Naive B cell (primary cell): ENCODE measurements at regions not wholly inside any gene's neighbourhood (a gene's known extent, or its start where the extent isn't known, plus 50 kb on each side); places are given as distances from the start of the nearest gene placed in this dataset.
A peak's percentile ranks its signal among the peaks of the same experiment; 100 is the strongest.

Experiments
- ATAC-seq, 2 donors: fragments of 150-1000 bp; cut with Tn5 transposase; 2 replicates each; pipeline ENCODE4 v1.10.0; 2021; ENCODE audit warnings: low read depth in 2 of 2, mild to moderate bottlenecking in 2 of 2, moderate library complexity in 2 of 2
- DNase-seq: peaks from one replicate; pipeline ENCODE4 v3.0.0; 2022
- H3K27ac Mint-ChIP-seq, 6 donors: one replicate each; pipeline ENCODE4 v1.8.0; 2020 to 2022; ENCODE audit warnings: mild to moderate bottlenecking in 6 of 6, mixed read lengths in 6 of 6, moderate library complexity in 5 of 6, inconsistent platforms in 2 of 6
- H3K27me3 Mint-ChIP-seq, 3 donors: one replicate each; pipeline ENCODE4 v1.8.0; 2021 to 2022; ENCODE audit warnings: mixed read lengths in 3 of 3, mild to moderate bottlenecking in 1 of 3
- H3K36me3 Mint-ChIP-seq, 2 donors: one replicate each; pipeline ENCODE4 v1.8.0; 2020 to 2022; ENCODE audit warnings: mixed read lengths in 2 of 2, inconsistent platforms in 1 of 2, mild to moderate bottlenecking in 1 of 2
- H3K4me1 Mint-ChIP-seq, 3 donors: one replicate each; pipeline ENCODE4 v1.8.0; 2020 to 2022; ENCODE audit warnings: mixed read lengths in 3 of 3, inconsistent platforms in 1 of 3, mild to moderate bottlenecking in 1 of 3, moderate library complexity in 1 of 3
- H3K4me3 Mint-ChIP-seq, 8 donors: one replicate each; pipeline ENCODE4 v1.8.0; 2020 to 2022; ENCODE audit warnings: mild to moderate bottlenecking in 8 of 8, mixed read lengths in 8 of 8, moderate library complexity in 8 of 8, inconsistent platforms in 2 of 8
- H3K9me3 Mint-ChIP-seq, 7 donors: one replicate each; pipeline ENCODE4 v1.8.0; 2020 to 2022; ENCODE audit warnings: mixed read lengths in 7 of 7, mild to moderate bottlenecking in 5 of 7, inconsistent platforms in 2 of 7, moderate library complexity in 1 of 7

DNA sequence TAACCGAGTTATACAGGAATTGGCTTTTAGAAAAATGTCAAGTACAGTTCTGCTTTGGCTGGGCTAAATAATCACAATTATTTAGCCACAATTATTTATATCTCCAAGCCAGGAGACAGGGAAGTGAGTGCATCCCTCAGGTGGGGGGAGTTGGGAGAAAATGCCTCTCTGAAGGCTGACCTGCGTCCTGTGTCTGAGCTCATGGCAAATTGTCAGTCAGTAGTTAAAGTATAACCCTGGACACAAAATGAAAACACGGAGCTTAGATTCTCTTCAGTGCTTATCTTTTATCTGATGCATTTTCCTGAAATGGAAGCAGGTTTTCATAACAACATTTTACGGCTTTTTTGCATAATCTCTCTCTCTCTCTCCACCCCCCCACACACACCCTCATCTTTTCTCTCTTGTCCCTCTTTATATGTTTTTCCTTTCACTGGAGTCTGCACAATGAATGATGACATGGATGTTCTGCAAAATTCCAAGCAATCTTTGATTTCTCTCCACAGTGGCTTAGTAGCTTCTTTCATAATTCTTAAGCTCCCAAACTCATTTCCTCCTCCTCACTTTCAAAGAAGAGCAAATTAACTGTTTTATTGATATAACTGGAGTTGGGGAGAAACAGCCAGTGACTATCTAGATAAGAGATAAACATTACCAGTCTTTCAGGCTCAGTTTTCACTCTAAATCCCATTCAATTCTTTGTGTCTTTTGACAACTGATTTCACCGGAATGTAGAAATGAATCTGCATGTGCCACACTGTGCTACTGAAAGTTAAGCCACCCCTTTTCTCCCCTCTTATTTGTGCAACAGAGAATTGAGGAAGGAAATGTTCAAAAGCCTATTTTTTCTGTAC lies 521.4 kb upstream of the GHITM start:
- DNase-seq: no peak
- Mint-ChIP-seq H3K27me3 (no peaks in the 10 kb centered on the region), H3K4me1 (no peaks in the 10 kb centered on the region), H3K36me3 (no peaks in the 10 kb centered on the region), H3K4me3 (no peak overlapping the region), H3K9me3 (peaks cover 0 to 8% (median 2%) of the 10 kb centered on the region in 7 donors), H3K27ac (no peak overlapping the region)
- ATAC-seq: no peak

DNA sequence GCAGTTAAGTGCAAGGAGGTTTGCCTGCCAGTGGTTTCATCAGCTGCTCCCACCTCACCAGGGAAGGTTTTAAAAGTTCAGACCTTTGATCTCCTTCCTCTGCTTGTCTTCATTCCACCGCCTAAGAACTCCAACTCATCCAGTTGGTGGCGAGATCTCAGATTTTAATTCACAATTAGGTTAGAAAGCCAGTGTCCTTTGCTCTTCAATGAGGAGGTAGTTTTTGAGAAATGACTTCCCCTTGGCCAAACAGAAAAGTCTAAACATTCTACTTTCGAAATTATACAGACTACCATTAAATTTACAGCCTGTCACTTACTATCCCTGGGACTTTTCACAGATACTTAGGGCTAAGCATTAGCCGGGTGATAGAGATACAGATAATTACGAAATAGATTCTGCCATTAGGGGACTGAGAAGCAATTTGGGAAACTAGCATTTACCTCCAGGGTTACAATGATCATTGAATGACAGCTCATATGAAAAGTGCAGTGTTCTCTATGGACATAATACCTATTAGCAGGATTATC lies 513.4 kb upstream of the GHITM start:
- DNase-seq (no peak), ATAC-seq (no peak)
- Mint-ChIP-seq H3K4me3 (no peak overlapping the region), H3K36me3 (no peaks in the 10 kb centered on the region), H3K27ac (no peak overlapping the region), H3K27me3 (no peaks in the 10 kb centered on the region), H3K9me3 (peaks cover 0 to 11% (median 2%) of the 10 kb centered on the region in 7 donors), H3K4me1 (no peaks in the 10 kb centered on the region)

DNA sequence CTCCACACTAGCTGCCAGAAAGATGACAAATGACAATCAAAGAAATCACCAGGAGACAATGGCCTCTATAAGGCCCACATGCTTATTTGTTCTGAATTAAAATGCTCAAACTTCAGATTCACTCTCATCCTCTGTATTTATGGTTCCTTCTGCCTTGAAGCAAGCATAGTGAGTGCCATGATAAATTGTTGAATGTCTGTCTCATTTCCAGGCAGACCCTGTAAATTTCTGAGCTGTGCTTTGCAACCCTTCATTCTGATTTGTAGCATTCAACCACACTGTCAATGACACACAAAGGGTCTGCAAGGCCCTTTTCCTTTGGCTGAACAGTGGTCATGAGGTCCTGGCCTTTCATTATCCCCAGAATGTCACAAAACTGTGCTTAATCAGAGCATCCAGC lies 506.6 kb upstream of the GHITM start:
- Mint-ChIP-seq H3K9me3 (peaks cover 0 to 16% (median 2%) of the 10 kb centered on the region in 7 donors), H3K27me3 (no peaks in the 10 kb centered on the region), H3K4me1 (no peaks in the 10 kb centered on the region), H3K36me3 (no peaks in the 10 kb centered on the region), H3K4me3 (no peak overlapping the region), H3K27ac (no peak overlapping the region)
- ATAC-seq: no peak
- no peak for DNase-seq

DNA sequence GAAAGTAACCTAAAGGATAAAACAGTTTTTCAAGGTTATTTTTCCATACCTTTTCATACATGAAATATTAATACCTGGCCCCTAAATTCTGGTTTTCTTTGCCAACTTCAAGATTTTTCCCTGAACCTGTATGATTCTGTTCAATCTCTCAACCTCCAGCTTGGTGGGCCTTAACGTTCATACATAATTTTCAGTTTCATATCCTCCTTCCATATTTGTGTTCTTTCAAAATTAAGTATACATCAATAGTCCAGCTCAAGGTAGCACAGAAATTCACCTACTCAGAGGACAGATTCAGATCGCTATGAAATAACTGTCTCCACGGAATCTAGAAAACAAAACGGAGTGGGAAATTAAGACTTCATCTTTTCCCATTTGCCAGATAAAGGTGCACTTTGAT lies 505.8 kb upstream of the GHITM start:
- no peaks in the 10 kb centered on the region for H3K27me3 Mint-ChIP-seq
- H3K4me1 Mint-ChIP-seq: no peaks in the 10 kb centered on the region
- no peaks in the 10 kb centered on the region for H3K36me3 Mint-ChIP-seq
- ATAC-seq: no peak
- no peak overlapping the region for H3K4me3 Mint-ChIP-seq
- H3K9me3 Mint-ChIP-seq: peaks cover 0 to 16% (median 2%) of the 10 kb centered on the region in 7 donors
- no peak for DNase-seq
- no peak overlapping the region for H3K27ac Mint-ChIP-seq

DNA sequence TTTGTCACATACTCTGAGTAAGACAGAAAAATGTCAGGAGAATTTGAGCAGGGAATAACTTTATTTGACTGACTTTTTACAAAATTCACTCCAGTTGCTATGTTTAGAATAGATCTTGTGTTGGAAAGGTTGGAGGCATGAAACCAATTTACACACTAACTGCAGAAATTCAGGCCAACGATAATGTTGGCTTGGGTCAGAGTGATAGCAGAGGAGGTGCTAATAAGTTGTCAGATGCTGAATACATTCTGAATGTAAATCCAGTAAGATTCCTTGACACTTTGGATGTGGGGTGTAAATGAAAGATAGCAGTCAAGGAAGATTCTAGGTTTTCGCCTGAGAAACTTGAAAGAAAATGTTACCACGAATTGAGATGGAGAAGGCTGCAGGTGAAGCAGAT lies 502.5 kb upstream of the GHITM start:
- no peaks in the 10 kb centered on the region for H3K27me3 Mint-ChIP-seq
- H3K27ac Mint-ChIP-seq: no peak overlapping the region
- no peak overlapping the region for H3K4me3 Mint-ChIP-seq
- no peaks in the 10 kb centered on the region for H3K4me1 Mint-ChIP-seq
- no peak for DNase-seq
- H3K36me3 Mint-ChIP-seq: no peaks in the 10 kb centered on the region
- peaks cover 0 to 15% (median 0%) of the 10 kb centered on the region in 7 donors for H3K9me3 Mint-ChIP-seq
- no peak for ATAC-seq

DNA sequence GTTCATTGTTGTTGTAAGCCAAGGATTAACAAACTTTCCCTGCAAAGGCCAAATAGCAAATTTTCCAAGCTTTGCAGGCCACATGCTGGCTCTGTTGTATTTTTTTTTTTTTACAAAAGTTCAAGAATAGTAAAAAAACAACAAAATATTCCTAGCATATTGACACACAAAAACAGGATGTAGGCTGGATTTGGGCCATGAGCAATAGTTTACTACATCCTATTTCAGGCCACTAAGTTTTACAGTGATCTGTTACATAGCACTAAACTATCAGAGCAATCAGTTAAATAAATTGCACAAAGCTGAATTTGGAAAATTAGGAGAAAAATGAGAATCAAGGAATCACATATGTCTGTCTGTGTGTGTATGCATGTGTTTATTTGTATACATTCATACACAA lies 491.8 kb upstream of the GHITM start:
- DNase-seq (no peak), ATAC-seq (no peak)
- Mint-ChIP-seq H3K27me3 (no peaks in the 10 kb centered on the region), H3K27ac (no peak overlapping the region), H3K36me3 (no peaks in the 10 kb centered on the region), H3K9me3 (peaks cover 0 to 2% (median 0%) of the 10 kb centered on the region in 7 donors), H3K4me3 (no peak overlapping the region), H3K4me1 (no peaks in the 10 kb centered on the region)

DNA sequence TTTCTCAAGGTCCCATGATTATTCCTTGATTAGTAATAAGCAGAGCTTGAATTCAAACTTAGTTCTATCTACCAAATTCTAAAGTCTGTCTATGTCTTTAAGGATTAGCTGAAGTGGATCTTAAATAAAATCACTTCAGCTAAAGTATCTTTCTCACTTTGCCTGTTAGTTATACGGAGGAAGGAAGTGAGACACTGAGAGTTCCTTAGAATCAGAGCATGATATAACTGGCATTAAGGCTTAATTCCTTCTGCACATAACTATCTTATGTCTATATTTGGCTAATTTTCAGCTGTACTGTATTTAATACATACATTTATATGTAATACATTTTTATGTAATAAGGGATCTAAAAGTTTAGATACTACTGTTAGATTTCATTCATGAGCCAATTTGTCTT lies 491.1 kb upstream of the GHITM start:
- H3K4me3 Mint-ChIP-seq: no peak overlapping the region
- ATAC-seq: no peak
- H3K9me3 Mint-ChIP-seq: peaks cover 0 to 2% (median 0%) of the 10 kb centered on the region in 7 donors
- DNase-seq: no peak
- H3K27me3 Mint-ChIP-seq: no peaks in the 10 kb centered on the region
- H3K27ac Mint-ChIP-seq: no peak overlapping the region
- no peaks in the 10 kb centered on the region for H3K4me1 Mint-ChIP-seq
- H3K36me3 Mint-ChIP-seq: no peaks in the 10 kb centered on the region

DNA sequence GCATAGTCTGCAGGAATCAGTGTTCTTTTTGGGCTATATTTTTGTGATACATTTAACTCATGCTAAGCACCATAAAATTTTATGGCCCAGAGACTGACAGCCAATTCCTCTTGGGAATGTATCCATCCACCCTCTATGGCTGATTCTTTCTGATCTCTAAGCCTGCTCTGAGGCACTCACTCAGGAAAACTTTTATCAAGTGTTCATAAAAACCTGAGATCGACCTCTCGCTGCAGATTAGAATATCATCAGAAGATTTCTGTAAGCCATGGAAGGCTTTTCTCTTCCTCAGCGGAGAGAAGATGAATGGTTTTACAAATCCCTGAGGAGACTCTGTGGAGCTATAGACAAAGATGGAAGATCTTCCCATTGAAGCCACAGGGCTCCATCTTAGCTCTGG lies 489.8 kb upstream of the GHITM start:
- no peak overlapping the region for H3K4me3 Mint-ChIP-seq
- no peaks in the 10 kb centered on the region for H3K27me3 Mint-ChIP-seq
- no peaks in the 10 kb centered on the region for H3K4me1 Mint-ChIP-seq
- no peak for DNase-seq
- H3K27ac Mint-ChIP-seq: no peak overlapping the region
- no peak for ATAC-seq
- peaks cover 0 to 2% (median 0%) of the 10 kb centered on the region in 7 donors for H3K9me3 Mint-ChIP-seq
- H3K36me3 Mint-ChIP-seq: no peaks in the 10 kb centered on the region

DNA sequence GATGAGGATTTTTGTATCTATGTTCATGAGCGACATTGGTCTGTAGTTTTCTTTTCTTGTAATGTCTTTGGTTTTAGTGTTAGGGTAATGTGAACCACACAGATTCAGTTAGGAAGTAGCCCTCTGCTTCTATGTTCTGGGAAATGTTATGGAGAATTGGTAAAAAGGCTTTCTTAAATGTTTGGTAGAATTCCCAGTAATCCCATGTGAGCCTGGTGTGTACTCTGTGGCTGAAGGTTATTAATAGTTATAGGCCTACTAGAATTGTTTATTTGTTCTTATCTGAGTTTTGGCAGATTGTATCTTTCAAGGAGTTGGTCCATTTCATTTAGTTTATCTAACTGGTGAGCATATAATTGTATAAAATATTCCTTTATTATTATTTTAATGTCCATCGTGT lies 484.6 kb upstream of the GHITM start:
- Mint-ChIP-seq H3K4me3 (no peak overlapping the region), H3K36me3 (no peaks in the 10 kb centered on the region), H3K9me3 (peaks cover 0 to 2% (median 0%) of the 10 kb centered on the region in 7 donors), H3K27ac (no peak overlapping the region), H3K27me3 (no peaks in the 10 kb centered on the region), H3K4me1 (no peaks in the 10 kb centered on the region)
- DNase-seq: no peak
- ATAC-seq: no peak

DNA sequence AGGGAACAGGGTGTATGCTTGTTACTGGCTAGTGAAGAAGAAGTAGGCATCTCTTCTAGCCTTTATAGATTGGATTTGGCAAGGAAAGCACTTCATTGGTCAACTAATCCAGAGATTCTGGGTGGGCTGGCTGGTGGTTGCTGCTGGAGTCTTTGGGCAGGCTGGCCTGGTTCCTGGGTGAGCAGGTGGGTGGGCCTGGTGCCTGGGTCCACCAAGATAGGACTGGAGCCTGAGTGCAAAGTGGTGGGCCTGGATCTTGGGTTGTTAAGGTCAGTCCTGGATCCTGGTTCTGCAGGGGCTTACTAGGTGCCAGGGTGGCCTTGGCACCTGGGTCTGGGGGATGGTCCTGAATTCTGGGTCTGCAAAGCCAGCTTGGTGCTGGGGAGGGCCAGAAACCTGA lies 482.4 kb upstream of the GHITM start:
- H3K27ac Mint-ChIP-seq: no peak overlapping the region
- no peaks in the 10 kb centered on the region for H3K27me3 Mint-ChIP-seq
- H3K4me3 Mint-ChIP-seq: no peak overlapping the region
- no peaks in the 10 kb centered on the region for H3K4me1 Mint-ChIP-seq
- H3K9me3 Mint-ChIP-seq: peaks cover 0 to 2% (median 0%) of the 10 kb centered on the region in 7 donors
- no peaks in the 10 kb centered on the region for H3K36me3 Mint-ChIP-seq
- DNase-seq: no peak
- no peak for ATAC-seq

DNA sequence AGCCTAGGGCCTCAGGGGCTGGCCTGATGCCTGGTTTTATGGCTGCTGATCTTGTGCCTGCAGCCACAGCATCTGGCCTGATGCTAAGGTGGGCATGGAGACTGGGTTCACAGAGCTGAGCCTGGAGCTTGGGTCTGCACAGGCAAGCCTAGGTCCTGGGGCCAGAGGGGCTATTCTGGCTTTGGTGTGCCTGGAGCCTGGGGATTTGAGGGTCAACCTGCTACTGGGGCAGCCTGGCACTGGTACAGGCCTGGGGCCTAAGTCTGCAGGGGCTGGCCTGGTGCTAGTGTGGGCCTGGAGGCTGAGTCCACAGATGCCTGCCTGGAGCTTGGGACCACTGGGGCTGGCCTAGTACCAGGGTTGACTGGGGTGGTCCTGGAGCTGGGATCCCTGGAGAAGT lies 481.8 kb upstream of the GHITM start:
- DNase-seq (no peak), ATAC-seq (no peak)
- Mint-ChIP-seq H3K9me3 (peaks cover 0 to 2% (median 0%) of the 10 kb centered on the region in 7 donors), H3K36me3 (no peaks in the 10 kb centered on the region), H3K27ac (no peak overlapping the region), H3K27me3 (no peaks in the 10 kb centered on the region), H3K4me3 (no peak overlapping the region), H3K4me1 (no peaks in the 10 kb centered on the region)

DNA sequence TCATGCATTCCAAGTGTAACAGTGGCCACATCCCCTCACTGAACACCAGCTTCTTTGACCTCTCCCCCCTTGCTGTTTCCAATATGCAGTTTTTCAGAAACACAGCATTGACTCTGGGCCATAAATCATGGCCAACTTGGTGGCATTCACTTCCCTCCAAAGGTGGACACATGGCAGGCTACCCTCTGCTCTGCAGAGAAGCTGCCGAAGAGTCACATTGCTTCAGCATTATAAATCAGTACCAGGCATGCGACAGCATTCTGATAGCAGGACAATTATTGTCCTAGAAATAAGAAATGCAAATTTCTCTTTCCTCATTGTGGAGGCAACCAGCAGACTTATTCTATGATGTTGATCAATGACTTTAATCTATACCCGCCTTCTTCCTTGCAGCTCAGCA lies 475.4 kb upstream of the GHITM start:
- Mint-ChIP-seq H3K4me3 (no peak overlapping the region), H3K9me3 (peaks cover 0 to 6% (median 0%) of the 10 kb centered on the region in 7 donors), H3K4me1 (no peaks in the 10 kb centered on the region)

DNA sequence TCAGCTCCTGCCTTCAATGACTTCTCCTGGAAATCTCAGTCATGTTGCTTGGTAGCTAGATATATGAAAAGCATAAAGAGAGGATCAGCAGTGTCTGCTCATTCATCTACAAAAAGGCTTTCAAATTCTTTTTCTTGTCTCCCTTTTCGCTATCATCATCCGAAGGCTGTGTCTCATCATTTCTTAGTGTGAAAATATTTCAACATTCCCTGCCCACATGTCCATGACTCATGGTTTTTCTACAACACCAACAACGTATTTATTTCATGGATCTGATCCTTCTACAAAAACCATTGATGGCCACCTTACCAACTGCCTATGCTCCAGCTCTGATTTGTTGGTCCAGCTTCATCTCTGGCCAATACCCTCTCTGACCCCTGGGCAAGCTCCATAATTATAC lies 472.5 kb upstream of the GHITM start:
- no peak for DNase-seq
- Mint-ChIP-seq H3K36me3 (no peaks in the 10 kb centered on the region), H3K4me3 (no peak overlapping the region), H3K4me1 (no peaks in the 10 kb centered on the region), H3K9me3 (peaks cover 0 to 8% (median 0%) of the 10 kb centered on the region in 7 donors), H3K27ac (peak overlapping the region in 1 of 6 donors; percentile 6), H3K27me3 (no peaks in the 10 kb centered on the region)
- no peak for ATAC-seq

More for the DNA sequence above, 475.4 kb upstream of the GHITM start:
- ATAC-seq: no peak
- no peaks in the 10 kb centered on the region for H3K36me3 Mint-ChIP-seq
- H3K27me3 Mint-ChIP-seq: no peaks in the 10 kb centered on the region
- DNase-seq: no peak
- no peak overlapping the region for H3K27ac Mint-ChIP-seq

DNA sequence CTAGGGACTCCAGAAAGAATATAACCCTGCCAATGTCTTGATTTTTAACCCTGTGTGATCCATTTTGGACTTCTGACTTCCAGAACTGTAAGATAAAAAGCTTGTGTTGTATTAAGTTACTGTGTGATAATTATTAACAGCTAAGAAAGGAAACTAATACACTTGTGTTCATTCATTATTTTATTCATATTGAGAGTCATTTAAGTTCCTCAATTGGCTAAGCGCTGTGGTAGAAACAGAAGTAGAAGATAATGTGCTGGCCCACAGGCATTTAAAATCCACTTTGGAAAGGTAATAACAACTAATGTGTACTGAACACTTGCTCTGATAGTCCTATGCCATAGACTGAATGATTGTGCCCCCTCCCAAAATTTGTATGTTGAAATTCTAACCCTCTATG lies 471.7 kb upstream of the GHITM start:
- Mint-ChIP-seq H3K27me3 (no peaks in the 10 kb centered on the region), H3K9me3 (peaks cover 0 to 8% (median 0%) of the 10 kb centered on the region in 7 donors), H3K4me1 (no peaks in the 10 kb centered on the region), H3K27ac (no peak overlapping the region), H3K4me3 (no peak overlapping the region), H3K36me3 (no peaks in the 10 kb centered on the region)
- ATAC-seq: no peak
- DNase-seq: no peak
